Stimulated activated naive CD4-positive, alpha-beta T cell treated with Interleukin-2 at 50 U/mL for 16 hours (primary cell): ENCODE measurements at regions not wholly inside any gene's neighbourhood (a gene's known extent, or its start where the extent isn't known, plus 50 kb on each side); places are given as distances from the start of the nearest gene placed in this dataset.
"Not testable (repeated sequence)": the region's sequence is repeated elsewhere in the genome, so short reads cannot be mapped to it uniquely, and the experiment has no call there.

Experiments used
- DNase-seq: peaks from one replicate; lab custom pipeline; 2025; lab: John Stamatoyannopoulos, UW

GRCh38 chr1:245061808-245062207, 93.0 kb upstream of the KIF26B start:
- not testable (repeated sequence) for DNase-seq

DNA sequence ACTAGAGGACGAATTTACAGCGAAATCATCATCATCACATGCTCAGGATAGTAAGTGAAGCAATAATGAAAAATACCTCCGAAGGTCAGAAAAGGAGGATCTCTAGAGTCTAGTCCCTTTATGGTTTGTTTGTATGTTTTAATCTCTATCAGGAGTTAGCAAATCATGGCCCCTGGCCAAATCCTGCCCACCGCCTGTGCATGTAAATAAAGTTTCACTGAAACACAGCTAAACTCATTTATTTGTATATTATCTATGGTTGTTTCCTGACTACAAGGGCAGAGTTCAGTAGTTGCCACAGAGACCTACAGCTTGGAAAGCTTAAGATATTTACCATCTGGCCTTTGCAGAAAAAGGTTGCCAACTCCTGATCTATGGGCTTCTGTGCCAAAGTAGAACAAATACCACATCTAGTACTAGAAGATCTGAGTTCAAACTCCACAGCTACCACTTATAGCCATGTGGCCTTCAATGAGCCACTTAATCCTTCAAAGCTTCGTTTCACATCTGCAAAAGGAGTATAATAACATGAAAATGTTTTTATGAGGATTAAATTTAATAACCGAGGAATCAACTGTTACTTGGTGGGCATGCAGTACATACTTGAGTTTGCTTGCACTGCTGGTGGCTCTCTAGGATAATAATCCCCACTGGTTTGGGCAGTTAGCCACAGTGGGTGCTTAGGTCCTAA, 94.0 kb upstream of the KIF26B start:
- no peak for DNase-seq

DNA sequence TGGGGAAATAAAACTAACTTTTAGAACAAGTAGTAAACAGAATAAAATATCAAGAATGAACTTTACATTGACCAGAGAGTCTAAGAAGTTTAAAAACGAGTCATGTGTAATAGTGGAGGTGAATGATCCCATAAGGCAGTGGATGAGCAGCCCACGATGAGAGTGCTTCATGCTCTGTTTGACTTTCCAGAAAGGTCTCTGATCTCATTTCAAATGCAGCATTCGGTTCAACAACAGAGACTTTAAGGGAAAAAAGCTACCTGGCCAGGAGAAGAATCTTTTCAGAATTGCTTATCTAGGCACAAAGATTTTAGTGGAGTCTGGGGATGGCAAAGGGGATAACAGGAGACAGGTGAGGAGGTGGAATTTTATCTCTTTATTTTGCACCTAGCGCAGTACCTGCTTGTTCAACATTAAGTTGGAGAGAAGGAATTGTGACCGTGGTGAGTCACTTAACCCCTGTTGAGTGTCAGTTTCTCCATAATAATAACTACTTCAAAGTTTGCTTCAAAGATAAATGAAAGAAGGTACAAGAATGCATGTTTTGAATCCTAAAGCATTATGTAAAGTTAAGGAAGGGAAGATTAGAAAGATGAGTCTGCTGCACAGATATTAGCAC, 94.9 kb upstream of the KIF26B start:
- no peak for DNase-seq

DNA sequence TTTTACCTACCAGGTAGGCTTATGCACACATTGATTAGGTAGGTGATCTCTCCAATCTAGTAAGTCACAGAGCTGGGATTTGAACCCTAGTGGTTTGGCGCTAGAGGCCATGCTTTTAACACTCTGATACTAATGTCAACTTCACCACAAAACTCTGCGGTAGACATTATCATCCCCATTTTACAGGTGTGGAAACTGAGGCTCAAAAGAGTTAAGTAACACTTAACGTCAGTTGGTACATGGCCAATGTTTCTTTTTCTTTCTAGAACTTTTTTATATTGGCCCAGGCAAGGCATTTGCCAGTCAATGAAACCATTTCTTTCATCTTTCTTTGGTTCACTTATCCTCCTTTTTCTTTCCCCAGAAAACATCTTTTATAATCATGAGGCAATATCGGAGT, 95.9 kb upstream of the KIF26B start:
- no peak for DNase-seq

DNA sequence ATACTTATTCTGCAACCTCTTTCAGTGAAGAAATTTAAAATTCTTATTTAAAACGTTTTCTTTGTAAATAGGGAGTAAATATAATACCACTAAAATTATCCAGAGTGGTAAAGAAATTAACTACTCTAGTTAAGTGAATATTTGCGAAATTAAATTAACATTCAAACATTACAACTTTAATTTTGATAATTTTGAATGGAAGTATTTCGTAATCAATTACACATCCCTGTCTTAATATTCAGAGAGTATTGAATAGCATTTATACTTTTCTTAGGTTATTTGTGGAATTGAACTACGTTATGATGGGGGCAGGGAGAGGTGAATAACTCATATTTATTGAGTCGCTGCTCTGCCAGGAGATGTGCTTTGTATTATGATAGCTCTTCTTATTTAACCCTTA, 96.3 kb upstream of the KIF26B start:
- DNase-seq = no peak

DNA sequence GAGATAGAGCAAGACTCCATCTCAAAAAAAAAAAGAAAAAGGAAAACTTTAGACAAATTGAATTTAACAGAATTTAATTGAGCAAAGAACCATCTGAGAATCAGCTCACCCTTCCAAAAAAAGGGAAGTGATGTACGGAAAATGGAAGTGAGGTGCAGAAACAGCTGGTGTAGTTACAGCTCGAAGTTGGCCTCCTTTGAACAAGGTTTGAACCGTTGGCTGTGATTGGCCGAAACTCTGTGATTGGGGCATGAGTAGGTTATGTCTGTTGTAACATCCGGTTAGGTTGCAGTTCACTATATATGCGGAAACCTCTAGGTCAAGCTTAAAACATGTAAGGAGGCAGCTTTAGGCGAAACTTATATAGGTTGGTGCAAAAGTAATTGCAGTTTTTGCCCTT, 97.9 kb upstream of the KIF26B start:
- DNase-seq = no peak

- DNase-seq = not testable (repeated sequence)
Observed at GRCh38 chr1:245056296-245056695, 98.5 kb upstream of the KIF26B start.

GRCh38 chr1:245055752-245056151, 99.0 kb upstream of the KIF26B start:
- no peak for DNase-seq

- no peak for DNase-seq
Observed at GRCh38 chr1:245054507-245055270, 100.1 kb upstream of the KIF26B start.

DNA sequence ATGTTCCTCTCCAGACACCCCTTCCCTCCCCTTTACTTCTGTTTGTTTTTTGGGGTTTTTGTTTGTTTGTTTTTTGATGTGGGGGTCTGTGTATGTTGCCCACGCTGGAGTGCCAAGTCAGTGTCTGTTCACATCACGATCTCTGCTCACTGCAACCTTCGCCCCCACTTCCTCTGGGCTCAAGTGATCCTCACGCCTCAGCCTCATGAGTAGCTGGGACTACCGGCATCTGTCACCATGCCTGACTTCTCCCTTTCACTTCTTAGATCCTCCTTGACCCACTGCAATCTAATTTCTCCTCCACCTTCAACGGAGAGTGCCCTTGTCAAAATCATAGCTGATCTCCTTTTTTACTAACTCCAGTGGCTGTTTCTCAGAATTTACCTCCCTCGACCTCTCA, 100.7 kb upstream of the KIF26B start:
- DNase-seq = no peak

DNA sequence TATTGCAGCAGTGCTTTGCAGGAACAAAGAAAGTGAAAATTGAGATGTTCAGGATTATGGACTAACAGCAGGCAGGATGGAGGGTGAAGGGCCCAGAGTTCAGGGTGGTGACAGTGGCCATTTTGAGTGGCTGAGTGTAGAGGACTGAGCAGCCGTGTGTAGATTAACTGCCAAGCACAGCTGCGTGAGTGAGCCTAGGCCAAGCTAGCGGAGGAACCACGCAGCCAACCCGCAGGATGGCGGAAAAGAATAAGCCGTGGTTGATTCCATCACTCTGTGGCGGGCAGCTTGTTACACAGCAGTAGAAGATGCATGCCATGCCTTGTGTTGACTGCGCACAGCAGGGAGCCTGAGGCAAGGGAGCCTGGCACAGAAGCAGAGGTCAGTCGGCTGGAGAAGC, 102.5 kb upstream of the KIF26B start:
- DNase-seq = no peak

- no peak for DNase-seq
Observed at GRCh38 chr1:245051349-245052221, 103.2 kb upstream of the KIF26B start.

DNA sequence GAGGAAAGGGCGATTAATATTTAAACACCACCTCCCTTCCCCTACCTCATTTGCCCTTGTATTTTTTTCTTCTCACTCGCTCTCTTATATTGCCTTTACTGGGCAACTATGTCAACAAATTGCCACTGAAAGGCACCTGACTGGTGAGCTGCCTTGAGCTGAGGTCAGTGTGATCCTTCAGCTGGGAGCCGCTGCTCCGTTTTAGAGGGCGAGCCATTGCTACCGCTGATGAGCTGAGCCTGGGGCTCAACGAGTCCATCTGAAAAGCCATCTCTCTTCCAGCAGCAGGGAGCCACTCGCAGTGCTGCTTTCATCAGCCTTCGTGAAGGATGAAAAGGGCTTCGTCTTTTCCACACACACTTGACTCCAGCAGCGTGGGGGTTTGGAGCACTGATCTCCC, 108.0 kb upstream of the KIF26B start:
- no peak for DNase-seq

DNA sequence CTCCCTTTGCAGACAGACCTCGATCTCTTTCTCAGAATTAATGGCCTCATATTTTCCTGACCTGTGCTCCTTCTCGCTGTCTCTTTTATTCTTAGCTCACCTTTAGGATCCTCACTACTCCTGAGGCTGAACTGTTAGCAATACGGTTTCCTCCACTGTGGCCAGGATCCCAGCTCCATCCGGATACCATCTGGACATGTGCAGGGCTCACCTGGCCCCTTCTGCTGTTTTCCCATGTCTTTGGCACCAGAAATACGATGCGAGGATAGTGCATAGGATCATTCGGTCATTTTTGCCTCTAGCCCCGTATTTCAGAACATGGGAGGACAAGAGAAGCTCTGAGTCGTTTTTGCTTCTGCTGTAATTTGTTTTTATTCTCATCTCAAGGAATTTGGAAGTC, 108.5 kb upstream of the KIF26B start:
- no peak for DNase-seq

GRCh38 chr1:245045087-245045881, 109.5 kb upstream of the KIF26B start:
- no peak for DNase-seq

DNA sequence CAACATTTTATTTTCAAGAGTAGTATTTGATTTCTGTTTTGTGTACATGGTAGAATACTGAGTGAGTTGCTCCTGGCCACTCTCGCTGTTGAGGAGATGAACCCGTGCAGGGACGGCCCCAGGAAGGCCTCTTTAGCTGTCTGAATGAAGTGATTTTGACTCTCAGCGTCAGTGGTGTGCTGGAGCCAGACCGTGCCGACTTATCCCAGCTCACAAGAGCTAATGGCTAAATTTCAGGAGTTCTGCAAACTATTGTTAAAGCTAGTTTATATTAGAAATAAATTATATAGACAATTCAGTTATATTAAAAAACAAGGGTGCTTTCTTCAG, 111.2 kb upstream of the KIF26B start:
- DNase-seq = no peak

DNA sequence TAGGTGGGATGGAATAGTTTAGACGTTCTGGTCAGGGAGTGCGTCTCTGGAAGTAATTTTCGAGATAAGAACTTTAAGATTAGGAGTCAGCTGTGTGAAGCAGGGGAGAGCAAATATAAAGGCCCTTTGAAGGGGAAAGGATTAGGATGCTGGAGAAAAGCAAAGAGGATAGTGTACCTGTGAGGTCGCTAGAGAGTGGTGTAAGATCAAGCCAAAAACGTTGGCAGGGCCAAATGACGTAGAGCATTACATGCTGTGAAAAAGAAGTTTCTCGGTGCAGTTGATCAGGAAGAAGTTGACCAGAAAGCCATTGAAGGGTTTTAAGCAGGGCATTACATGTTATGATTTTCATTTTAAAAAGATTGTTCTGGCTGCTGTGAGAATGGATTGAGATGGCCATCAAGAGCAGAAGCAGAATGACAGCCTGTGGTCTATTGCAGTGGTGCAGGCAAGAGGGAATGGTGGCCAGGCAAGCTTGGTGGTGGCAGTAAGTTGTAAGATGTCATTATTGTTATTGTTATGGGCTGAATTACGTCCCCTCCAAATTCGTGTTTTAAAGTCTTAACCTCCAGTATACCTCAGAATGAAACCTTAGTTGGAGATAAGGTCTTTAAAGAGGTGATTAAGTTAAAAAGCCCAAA, 113.6 kb upstream of the KIF26B start:
- DNase-seq = no peak

GRCh38 chr1:245039196-245039595, 115.6 kb upstream of the KIF26B start:
- DNase-seq = no peak

- no peak for DNase-seq
Observed at GRCh38 chr1:245036102-245036501, 118.7 kb upstream of the KIF26B start.

- DNase-seq = no peak
Observed at GRCh38 chr1:245031041-245031440, 123.7 kb upstream of the KIF26B start.

DNA sequence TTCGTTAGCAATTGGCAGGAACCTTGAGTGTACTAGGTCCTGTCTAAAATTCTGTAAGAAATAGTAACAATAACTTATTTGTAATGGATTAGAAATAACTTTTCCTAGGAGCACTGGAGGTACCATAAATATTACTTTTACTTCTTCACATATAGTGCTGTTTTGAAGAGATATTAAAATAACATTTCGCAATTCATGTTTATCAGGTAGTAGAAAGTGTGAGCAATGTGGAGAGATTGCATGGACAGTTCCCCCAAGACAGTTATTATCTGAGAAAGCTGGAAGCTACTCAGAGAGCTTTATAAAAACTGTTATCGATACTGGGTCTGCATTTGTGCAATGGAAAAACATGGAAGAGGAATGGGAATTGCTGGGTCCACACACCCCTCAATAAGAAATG, 128.5 kb upstream of the KIF26B start:
- DNase-seq = no peak
